ENCODE measurements at regions not wholly inside any gene's neighbourhood (a gene's known extent, or its start where the extent isn't known, plus 50 kb on each side); places are given as distances from the start of the nearest gene placed in this dataset.

- no peak for DNase-seq (ENCODE audit: low spot score)
- TF ChIP-seq CTCF (conservative IDR thresholded peaks at IDR 0.05; ENCODE audit: low read depth) = no peak
- no peak overlapping the region for H3K27ac ChIP-seq
- CTCF ChIA-PET = no interaction called here
- POLR2A ChIA-PET (ENCODE audit: low non-redundant PET) = no interaction called here
These were observed 210.3 kb upstream of the SGO1 start for GRCh38 chr3:20396335-20396734.

- ChIA-PET POLR2A (ENCODE audit: low non-redundant PET) (no interaction called here), CTCF (no interaction called here)
- TF ChIP-seq CTCF (conservative IDR thresholded peaks at IDR 0.05; ENCODE audit: low read depth) = no peak
- DNase-seq (ENCODE audit: low spot score) = no peak
- no peak overlapping the region for H3K27ac ChIP-seq
These were observed 209.7 kb upstream of the SGO1 start for GRCh38 chr3:20395692-20396091.

DNA sequence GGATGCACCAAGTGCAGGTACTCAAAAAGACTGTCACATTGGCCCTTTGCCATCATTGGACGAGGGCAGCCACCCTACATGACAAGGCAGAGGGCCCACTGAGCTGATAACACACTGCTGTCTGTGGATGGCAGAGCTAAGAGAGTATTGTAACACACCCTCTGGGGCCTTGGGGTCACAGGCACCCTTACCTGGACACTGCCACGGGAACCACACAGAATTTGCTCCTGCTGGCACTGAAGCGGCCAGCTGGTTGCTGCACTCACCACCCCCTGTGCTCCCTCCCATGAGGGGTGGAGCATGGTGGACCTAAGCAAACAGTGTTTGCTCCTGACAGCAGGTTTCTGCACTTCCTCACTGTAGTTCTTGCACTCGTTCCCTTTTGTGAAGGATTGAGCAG lies 208.2 kb upstream of the SGO1 start:
- TF ChIP-seq CTCF (conservative IDR thresholded peaks at IDR 0.05; ENCODE audit: low read depth) = no peak
- H3K27ac ChIP-seq = no peak overlapping the region
- CTCF ChIA-PET = no interaction called here
- POLR2A ChIA-PET (ENCODE audit: low non-redundant PET) = no interaction called here
- no peak for DNase-seq (ENCODE audit: low spot score)

- TF ChIP-seq CTCF (conservative IDR thresholded peaks at IDR 0.05; ENCODE audit: low read depth) = no peak
- no peak for DNase-seq (ENCODE audit: low spot score)
- ChIA-PET POLR2A (ENCODE audit: low non-redundant PET) (no interaction called here), CTCF (no interaction called here)
- no peak overlapping the region for H3K27ac ChIP-seq
These were observed 205.6 kb upstream of the SGO1 start for GRCh38 chr3:20391644-20392043.

DNA sequence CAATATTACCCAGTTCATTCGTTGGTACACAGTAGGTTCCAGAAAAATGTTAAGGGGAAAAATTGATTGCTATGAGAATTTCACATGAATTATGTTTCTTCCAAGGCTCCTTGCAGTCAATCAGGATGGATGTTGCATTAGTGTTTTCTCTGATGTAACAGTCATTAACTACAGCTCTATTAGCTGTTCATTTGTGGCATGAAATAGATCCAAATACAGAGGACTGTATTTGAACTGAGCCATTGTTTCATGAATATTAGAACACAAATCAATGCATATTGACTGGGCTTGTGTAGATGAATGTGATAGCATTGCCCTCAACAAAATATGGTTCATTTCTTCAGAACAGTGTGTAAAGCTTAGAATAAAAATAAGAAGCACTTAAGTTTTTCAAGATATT lies 203.0 kb upstream of the SGO1 start:
- ChIA-PET POLR2A (ENCODE audit: low non-redundant PET) (no interaction called here), CTCF (no interaction called here)
- DNase-seq (ENCODE audit: low spot score) = no peak
- TF ChIP-seq CTCF (conservative IDR thresholded peaks at IDR 0.05; ENCODE audit: low read depth) = no peak
- H3K27ac ChIP-seq = no peak overlapping the region

GRCh38 chr3:20380295-20380694 lies 194.3 kb upstream of the SGO1 start:
- ChIA-PET POLR2A (ENCODE audit: low non-redundant PET) (no interaction called here), CTCF (no interaction called here)
- no peak for DNase-seq (ENCODE audit: low spot score)
- H3K27ac ChIP-seq = no peak overlapping the region
- no peak for TF ChIP-seq CTCF (conservative IDR thresholded peaks at IDR 0.05; ENCODE audit: low read depth)

DNA sequence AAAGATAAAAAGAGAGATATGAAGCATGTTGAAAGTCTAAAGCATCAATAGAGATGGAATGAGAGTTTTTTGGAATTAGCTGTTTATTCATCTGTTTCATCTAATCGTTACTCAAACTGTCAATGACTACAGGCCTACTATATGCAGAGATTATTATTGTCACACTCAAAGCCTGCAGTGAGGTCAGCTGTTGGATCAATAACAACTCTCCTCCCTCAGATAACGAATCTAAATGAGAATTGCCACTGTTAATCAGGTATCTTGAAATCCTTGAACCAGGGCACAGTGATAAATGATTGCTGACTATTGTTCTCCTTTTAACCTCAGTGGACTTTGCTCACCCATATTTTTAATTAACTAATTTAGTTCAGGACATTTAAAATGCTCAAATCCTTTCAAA lies 192.3 kb upstream of the SGO1 start:
- ChIA-PET POLR2A (ENCODE audit: low non-redundant PET) (no interaction called here), CTCF (no interaction called here)
- no peak for TF ChIP-seq CTCF (conservative IDR thresholded peaks at IDR 0.05; ENCODE audit: low read depth)
- no peak overlapping the region for H3K27ac ChIP-seq
- no peak for DNase-seq (ENCODE audit: low spot score)
